Suprapubic skin (tissue), 4 donors: ENCODE measurements at regions not wholly inside any gene's neighbourhood (a gene's known extent, or its start where the extent isn't known, plus 50 kb on each side); places are given as distances from the start of the nearest gene placed in this dataset.

ENCODE experiments used
- DNase-seq, 2 donors: peaks; one replicate each; pipeline ENCODE4 v3.0.0-alpha.2; 2019; ENCODE audit warnings: low spot score in 2 of 2
- H3K27ac ChIP-seq: fragments of 200-600 bp; sonication (generic); one replicate; pipeline ENCODE4 v1.5.1; 2019
- H3K27me3 ChIP-seq: fragments of 200-600 bp; sonication (generic); one replicate; pipeline ENCODE4 v1.5.1; 2019
- H3K36me3 ChIP-seq: fragments of 200-600 bp; sonication (generic); one replicate; pipeline ENCODE4 v1.5.1; 2019
- H3K4me1 ChIP-seq: fragments of 200-600 bp; sonication (generic); one replicate; pipeline ENCODE4 v1.5.1; 2019
- H3K4me3 ChIP-seq: fragments of 200-600 bp; sonication (generic); one replicate; pipeline ENCODE4 v1.5.1; 2019; ENCODE audit warnings: mild to moderate bottlenecking
- H3K9me3 ChIP-seq: fragments of 200-600 bp; sonication (generic); one replicate; pipeline ENCODE4 v1.5.1; 2019
- CTCF ChIP-seq, 2 donors: fragments of 200-600 bp in 1 of 2; fragments of 450-650 bp in 1 of 2; sonication (generic) in 1 of 2; IDR thresholded peaks; one replicate each; pipeline ENCODE4 v1.5.1; 2016 to 2019; ENCODE audit warnings: antibody characterized with exemption in 2 of 2, mild to moderate bottlenecking in 1 of 2, moderate library complexity in 1 of 2
- EP300 ChIP-seq: sonication (generic); formaldehyde crosslinking; IDR thresholded peaks from one replicate; pipeline ENCODE4 v1.6.1; 2017; ENCODE audit warnings: antibody characterized with exemption
- POLR2A ChIP-seq, 2 donors: fragments of 450-650 bp; IDR thresholded peaks; one replicate each; pipeline ENCODE4 v1.6.1; 2017; ENCODE audit warnings: antibody characterized with exemption in 2 of 2, mild to moderate bottlenecking in 2 of 2, moderate library complexity in 2 of 2
- POLR2AphosphoS5 ChIP-seq, 3 donors: sonication (generic); formaldehyde crosslinking; IDR thresholded peaks; one replicate each; pipeline ENCODE4 v1.6.1; 2017; ENCODE audit warnings: antibody characterized with exemption in 3 of 3
- WGBS: methylation state at CpG from one replicate; pipeline ENCODE4 v1.1.5; 2018; 5-methylcytosine and 5-hydroxymethylcytosine counted together

- WGBS: 85% methylated on average over 3 of the region's 3 CpGs
- H3K4me3 ChIP-seq: no peak overlapping the region
- no peaks in the 10 kb centered on the region for H3K27me3 ChIP-seq
- H3K9me3 ChIP-seq: no peaks in the 10 kb centered on the region
- no peaks in the 10 kb centered on the region for H3K4me1 ChIP-seq
- TF ChIP-seq POLR2AphosphoS5 (IDR thresholded peaks at IDR 0.05) (no peak), POLR2A (IDR thresholded peaks at IDR 0.05) (no peak), CTCF (IDR thresholded peaks at IDR 0.05) (no peak), EP300 (no peak)
- no peak for DNase-seq
- no peaks in the 10 kb centered on the region for H3K36me3 ChIP-seq
- no peak overlapping the region for H3K27ac ChIP-seq
These were observed 222.2 kb downstream of the PPARGC1A start for GRCh38 chr4:23667659-23668058.

- H3K9me3 ChIP-seq: no peaks in the 10 kb centered on the region
- H3K27me3 ChIP-seq: no peaks in the 10 kb centered on the region
- DNase-seq: no peak
- no peaks in the 10 kb centered on the region for H3K36me3 ChIP-seq
- H3K4me3 ChIP-seq: no peak overlapping the region
- 88% methylated on average over 2 of the region's 2 CpGs for WGBS
- no peaks in the 10 kb centered on the region for H3K4me1 ChIP-seq
- no peak overlapping the region for H3K27ac ChIP-seq
- no peak for TF ChIP-seq CTCF (IDR thresholded peaks at IDR 0.05)
- TF ChIP-seq EP300: no peak
- TF ChIP-seq POLR2A (IDR thresholded peaks at IDR 0.05): no peak
- no peak for TF ChIP-seq POLR2AphosphoS5 (IDR thresholded peaks at IDR 0.05)
These were observed 229.0 kb downstream of the PPARGC1A start for GRCh38 chr4:23660865-23661264.

GRCh38 chr4:23654791-23655190, 235.1 kb downstream of the PPARGC1A start:
- no peak overlapping the region for H3K27ac ChIP-seq
- WGBS: 77% methylated on average over 1 of the region's 1 CpG
- no peak for DNase-seq
- TF ChIP-seq POLR2AphosphoS5 (IDR thresholded peaks at IDR 0.05) (no peak), EP300 (no peak), CTCF (IDR thresholded peaks at IDR 0.05) (no peak), POLR2A (IDR thresholded peaks at IDR 0.05) (no peak)
- H3K4me1 ChIP-seq: no peaks in the 10 kb centered on the region
- H3K36me3 ChIP-seq: no peaks in the 10 kb centered on the region
- H3K4me3 ChIP-seq: no peak overlapping the region
- H3K9me3 ChIP-seq: no peaks in the 10 kb centered on the region
- H3K27me3 ChIP-seq: no peaks in the 10 kb centered on the region

DNA sequence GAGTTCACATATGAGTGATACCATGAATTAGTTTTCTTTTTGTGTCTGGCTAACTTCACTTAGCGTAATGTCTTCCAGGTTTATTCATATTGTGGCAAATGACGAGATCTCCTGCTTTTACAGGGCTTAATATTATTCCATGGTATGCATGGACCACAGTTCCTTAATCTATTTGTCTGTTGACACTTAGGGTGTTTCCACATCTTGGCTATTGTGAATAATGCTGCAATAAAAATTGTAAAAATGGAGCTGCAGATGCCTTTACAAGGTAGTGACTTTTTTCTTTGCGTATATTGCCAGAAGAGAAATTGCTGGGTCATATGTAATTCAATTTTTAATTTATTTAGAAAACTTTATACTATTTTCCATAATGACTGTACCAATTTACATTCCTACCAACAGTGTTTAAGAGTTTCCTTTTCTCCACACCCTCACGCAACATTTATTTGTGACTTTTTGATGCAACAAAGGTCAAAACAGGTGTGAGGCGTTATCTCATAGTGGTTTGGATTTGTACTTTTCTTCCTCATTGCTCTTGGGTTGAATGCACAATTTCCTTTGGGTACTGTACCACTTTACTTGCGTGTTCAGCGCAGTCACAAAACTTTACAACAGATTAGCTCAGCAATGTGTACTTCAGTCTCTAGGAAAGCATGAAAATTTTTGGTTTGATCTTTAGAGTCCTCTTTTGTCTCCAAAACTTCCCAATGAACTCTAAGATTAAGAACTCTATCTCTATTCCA, 240.8 kb downstream of the PPARGC1A start:
- Histone ChIP-seq H3K27me3 (no peaks in the 10 kb centered on the region), H3K9me3 (no peaks in the 10 kb centered on the region), H3K36me3 (no peaks in the 10 kb centered on the region), H3K4me1 (no peaks in the 10 kb centered on the region), H3K4me3 (no peak overlapping the region), H3K27ac (no peak overlapping the region)
- WGBS: 93% methylated on average over 7 of the region's 7 CpGs
- no peak for DNase-seq
- TF ChIP-seq POLR2AphosphoS5 (IDR thresholded peaks at IDR 0.05) (no peak), POLR2A (IDR thresholded peaks at IDR 0.05) (no peak), EP300 (no peak), CTCF (IDR thresholded peaks at IDR 0.05) (no peak)

DNA sequence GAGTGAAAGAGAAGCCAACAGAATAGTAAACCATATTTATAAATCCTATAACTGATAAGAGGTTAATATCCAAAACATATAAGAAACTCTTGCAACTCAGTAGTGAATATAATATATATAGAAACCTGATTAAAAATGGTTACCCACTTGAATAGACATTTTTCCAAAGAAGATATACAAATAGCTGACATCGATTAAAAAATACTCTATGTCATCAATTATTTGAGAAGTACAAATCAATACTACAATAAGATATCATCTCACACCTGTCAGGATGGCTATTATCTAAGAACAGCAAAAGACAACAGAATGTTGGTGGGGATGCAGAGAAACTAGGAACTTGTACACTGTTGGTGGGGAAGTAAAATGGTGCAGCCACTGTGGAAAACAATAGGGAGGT, 254.4 kb downstream of the PPARGC1A start:
- WGBS: 94% methylated on average over 1 of the region's 1 CpG
- H3K27ac ChIP-seq: no peak overlapping the region
- H3K27me3 ChIP-seq: no peaks in the 10 kb centered on the region
- H3K9me3 ChIP-seq: no peaks in the 10 kb centered on the region
- no peaks in the 10 kb centered on the region for H3K4me1 ChIP-seq
- no peak for DNase-seq
- TF ChIP-seq CTCF (IDR thresholded peaks at IDR 0.05) (no peak), POLR2AphosphoS5 (IDR thresholded peaks at IDR 0.05) (no peak), EP300 (no peak), POLR2A (IDR thresholded peaks at IDR 0.05) (no peak)
- no peak overlapping the region for H3K4me3 ChIP-seq
- no peaks in the 10 kb centered on the region for H3K36me3 ChIP-seq
